IPS DF 19.7 (cell line): ENCODE measurements at regions not wholly inside any gene's neighbourhood (a gene's known extent, or its start where the extent isn't known, plus 50 kb on each side); places are given as distances from the start of the nearest gene placed in this dataset.

Source experiments
- DNase-seq: peaks from one replicate; pipeline ENCODE4 v3.0.0-alpha.2; 2013; ENCODE audit warnings: low read depth, low spot score

DNA sequence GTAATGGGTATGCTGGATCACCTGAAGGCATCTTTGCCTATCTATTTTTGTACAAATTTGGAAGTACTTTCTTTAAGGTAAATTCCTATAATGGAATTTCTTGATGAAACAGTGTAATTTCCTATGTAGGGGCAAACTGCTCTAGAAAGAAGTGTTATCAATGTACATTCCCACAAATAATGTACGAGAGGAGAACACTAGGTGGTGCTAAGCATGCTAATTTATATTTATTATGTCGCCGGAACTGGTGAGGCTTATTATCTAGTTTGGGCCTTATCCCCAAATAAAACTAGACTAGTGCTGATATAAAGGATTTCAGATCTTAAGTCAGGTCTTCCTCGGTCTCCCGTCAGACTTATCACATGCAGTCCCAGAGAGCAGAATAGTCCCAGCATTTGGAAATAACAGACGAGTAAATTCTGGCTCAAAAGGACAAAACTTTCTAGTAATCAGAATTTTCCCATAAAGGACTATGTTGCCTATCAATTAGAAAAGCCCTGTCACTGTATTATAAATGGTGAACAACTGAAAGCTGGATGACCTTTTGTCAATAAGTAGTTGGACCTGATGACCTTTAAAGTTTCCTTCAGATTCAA lies 86.9 kb upstream of the RBBP8 start:
- DNase-seq: no peak

DNA sequence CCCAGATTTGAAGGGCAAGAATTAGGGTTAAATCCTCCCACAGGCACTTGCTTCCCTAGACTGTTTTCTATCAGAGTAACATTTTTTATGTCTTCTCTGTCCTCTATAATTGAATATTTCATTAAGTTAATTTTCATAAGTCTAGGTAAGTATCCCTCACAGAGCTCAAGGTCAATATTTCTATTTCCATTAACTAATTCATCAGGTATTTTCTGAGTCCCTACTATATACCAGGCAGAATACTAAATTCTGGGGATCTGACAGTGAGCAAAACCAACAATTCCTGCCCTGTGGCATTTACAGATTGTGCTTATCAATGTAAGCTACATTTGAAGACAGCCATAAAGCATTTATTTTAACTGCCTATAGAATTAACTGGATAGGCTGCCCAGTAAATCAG lies 86.4 kb upstream of the RBBP8 start:
- DNase-seq: no peak

DNA sequence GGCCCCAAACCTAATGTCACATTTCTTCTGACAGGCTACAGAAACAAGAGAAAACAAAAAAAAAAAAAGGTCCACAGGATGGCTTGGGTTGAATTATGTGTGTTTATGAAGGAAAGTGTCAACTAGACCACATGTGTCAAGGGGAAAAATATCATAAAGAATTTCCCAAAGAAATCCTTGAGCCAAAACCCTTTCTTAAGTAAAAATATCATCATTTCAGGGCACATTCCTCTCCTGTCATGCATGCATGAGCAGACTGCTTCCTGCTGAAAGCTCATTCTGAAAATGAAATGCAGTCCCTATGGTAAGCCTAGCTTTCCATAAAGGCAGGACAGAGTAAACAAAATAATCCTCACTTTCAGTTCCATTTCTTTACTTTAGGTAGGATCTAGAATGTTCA lies 85.7 kb upstream of the RBBP8 start:
- DNase-seq: no peak

DNA sequence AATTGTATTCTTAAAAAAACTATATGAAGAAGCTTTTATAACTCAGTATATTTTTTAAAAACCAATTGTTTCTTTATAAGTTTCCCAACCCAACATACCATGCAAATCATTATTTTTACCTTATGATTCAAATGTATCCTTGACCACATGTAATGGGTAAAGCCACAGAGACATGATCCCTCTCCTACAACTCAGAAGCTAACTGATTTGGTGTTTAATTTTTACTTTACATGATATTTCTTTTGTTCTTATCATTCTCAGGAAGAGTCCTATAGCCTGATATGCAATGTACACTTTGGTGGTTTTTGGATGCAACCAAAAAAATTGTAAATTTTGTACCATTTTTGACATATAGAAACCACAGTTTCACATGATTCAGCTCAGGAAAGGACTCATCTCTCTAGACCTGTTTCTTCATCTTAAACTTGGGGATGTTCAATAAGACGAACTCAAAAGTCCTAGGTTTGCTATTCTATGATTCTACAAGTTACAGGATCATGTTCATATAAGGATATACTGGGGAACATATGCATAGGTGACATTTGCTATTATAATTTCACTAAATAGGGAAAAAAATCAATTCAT lies 85.2 kb upstream of the RBBP8 start:
- no peak for DNase-seq

DNA sequence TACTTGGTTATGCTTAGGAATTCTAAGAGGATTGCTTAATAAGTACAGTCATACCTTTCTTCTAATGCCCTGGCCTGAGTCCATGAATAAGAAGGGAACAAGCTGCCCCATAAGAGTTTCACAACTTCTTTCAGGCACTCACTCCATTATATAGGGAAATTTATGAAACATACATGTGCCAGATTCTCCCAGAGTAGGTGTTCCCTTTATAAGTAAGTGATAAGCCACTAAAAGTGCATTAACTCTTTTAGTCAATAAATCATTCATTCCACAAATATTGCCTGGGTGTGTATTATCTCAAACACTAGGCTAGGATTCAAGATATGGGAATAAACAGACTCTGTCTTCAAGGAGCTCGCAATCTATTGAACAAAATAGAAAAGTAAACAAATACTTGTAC lies 84.5 kb upstream of the RBBP8 start:
- DNase-seq: no peak

DNA sequence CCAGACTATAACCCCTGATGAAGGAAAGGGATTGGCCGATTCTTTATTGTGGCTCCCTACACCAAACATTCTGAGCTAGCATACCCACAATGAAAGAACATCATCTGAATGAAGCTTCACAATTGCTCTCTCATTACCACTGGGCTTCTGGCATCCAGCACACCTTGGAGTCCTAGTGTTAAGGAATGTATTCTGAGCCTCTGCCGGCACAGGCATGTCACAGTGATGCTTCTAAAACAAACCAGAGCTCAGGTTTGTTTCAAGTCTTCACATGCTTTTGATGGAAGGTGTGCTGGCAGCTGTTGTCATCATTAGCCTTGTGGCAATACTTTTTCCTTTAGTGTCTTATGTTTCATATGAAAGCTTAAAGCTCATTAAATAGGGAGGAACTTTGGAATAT lies 76.3 kb upstream of the RBBP8 start:
- DNase-seq: peak; percentile 63

DNA sequence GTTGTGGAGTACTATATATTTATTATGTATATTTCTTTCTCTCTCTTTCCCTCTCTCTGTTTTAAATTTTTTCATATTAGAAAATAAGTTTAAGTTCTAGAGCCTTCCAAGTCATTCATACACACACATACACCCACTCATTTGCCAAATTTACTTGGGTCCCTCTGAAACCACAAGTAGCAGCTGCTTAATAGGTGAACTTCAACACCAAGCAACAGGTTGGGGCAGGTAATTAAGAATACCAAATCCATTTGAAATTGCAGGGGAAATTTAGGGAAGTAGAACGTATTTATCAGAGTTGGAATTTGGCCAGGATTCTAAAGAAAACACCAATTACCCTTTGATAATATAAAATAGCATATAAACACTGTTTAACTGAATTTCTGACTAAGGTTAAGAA lies 75.0 kb upstream of the RBBP8 start:
- no peak for DNase-seq

DNA sequence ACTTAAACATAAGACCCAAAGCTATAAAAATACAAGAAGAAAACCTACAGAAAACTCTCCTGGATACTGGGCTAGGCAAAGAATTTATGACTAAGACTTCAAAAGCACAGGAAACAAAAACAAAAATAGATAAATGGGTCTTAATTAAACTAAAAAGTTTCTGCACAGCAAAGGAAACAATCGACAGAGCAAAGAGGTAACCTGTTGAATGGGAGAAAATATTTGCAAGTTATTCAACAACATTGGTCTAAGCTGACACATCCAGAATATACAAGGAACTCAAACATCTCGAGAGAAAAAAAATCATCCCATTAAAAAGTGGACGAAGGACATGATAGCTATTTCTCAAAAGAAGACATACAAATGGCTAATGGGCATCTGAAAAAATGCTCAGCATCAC lies 72.3 kb upstream of the RBBP8 start:
- DNase-seq: no peak

DNA sequence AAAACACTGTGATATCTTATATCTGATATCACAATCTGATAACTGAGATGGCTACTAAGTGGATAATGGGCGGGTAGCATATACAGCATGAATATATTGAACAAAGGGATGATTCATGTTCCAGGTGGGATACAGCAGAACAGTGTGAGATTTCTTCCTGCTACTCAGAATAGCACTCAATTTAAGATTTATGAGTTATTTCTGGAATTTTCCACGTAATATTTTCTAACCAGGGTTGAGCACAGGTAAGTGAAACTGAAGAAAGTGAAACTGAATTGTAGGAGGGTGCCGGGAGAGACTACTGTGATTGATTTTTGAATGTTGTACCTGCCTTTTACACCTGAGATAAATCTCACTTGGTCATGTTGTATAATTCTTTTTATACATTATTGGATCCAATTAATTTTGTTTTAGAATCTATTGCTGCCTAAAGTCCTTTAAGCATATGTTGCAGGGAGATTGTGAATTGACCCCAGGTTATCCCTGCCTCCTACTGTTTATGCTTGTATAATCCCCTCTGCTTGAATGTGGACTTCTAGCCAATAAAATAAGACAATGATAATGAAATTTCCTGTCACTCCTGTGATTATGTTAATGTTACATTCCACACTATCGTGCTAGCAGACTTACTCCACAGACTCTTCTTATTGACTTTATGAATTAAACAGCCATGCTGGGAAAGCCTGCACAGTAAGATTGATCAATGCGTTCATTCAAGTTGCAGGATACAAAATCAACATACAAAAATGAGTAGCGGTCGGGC lies 67.6 kb upstream of the RBBP8 start:
- no peak for DNase-seq

DNA sequence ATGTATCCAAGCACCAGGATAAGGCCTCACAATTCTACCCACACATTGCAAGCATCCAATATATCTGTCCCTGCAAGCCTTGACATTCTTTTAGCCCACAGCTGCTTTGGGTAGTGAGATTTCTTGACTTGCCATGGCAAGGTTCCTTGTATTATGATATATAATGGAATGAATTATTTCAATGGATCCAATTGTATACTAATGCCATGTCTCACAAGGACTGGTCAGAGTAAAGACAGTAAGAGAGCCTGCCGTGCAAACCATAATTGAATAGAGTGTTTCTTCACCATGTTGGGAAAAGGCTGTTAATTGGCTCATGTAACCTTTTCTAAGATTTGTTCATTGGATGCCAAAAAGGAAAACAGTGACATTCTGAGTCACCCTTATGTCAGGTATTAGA lies 64.3 kb upstream of the RBBP8 start:
- DNase-seq: no peak

DNA sequence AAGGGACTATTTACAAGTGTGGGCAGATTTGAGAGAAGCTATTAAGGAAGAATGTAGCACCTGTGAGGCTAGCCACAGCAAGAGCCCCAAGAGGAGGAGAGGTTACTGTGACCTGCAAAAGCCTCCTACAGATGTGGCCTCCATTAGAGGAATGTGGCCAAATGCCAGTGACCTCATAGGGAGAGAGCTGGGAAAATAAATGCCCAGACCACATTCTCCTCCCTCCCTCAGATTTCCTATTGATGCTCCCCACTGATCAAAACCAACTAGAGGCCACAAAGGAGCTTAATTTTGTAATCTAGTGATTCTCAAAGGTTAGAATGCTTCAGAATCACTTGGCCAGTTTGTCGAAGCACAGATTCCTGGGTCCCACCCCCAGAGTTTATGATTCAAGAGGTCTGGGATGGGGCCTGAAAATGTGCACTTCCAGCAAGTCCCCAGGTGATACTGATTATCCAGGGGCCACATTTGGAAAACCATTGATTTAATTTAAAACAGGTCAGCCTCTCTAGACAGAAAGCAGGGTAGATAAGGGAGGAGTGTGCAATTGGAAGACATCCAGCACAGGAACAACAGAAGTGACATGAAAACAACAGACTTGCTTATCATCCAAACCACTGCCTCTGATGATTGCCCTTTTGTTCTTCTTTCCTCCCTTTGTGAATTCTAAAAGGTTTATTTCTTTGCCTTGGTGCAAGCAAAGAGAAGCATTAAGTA lies 61.2 kb upstream of the RBBP8 start:
- no peak for DNase-seq

DNA sequence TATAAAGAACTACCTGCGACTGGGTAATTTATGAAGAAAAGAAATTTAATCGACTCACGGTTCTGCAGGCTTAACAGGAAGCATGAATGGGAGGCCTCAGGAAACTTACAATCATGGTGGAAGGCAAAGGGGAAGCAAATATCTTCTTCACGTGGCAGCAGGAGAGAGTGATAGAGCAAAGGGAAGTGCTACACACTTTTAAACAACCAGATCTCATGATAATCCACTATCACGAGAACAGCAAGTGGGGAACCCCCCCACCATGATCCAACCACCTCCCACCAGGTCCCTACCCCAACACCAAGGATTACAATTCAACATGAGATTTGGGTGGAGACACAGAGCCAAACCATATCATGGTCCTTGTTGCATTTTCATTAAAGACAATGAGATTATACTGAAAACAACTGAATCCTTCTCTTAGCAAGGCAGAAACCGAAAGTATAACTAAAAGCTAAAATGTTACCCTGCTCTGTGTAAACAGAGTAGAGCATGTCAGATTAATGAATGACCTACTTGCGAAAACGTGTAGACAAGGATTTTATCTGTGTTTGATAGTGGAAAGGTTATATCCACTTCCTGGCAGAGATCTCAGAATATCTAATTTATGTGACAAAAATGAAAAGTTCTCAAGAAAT lies 60.1 kb upstream of the RBBP8 start:
- no peak for DNase-seq

DNA sequence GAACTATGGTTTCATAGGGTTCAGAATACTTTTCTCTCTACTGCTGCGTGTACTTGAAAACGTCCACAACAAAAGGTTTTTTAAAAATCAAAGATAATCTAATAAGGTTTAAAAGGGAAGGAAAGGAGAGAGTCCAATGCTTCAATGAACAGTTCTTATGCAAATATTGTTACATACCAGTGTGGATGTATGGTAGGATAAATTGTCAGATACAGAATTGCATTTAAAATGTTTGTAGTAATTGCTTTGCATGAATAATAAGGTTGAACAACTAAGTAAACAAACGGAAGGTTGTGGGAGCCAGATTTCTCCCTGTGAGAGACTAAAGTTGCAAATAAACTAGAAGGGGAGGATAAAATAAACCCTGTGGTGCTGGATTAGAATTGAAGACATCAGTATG lies 53.8 kb upstream of the RBBP8 start:
- DNase-seq: no peak

DNA sequence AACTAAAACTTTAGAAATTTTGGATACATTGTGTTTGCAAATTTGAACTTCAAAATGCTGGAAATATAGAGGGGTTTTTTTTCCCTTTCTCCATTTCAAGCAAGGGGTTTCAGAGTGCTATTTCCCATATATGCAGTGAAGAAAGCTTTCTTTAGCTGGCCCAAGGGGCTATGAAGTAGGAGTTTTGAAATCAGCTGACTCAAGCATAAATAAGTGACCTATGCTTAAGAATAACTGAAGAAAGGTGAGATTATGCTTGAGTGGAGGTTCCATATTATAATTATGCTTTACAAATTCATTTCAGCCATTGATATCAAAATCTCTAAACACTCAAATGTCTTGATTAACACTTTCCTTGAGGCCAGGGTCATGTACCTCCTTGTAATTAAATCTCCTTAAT lies 51.0 kb upstream of the RBBP8 start:
- DNase-seq: no peak

DNA sequence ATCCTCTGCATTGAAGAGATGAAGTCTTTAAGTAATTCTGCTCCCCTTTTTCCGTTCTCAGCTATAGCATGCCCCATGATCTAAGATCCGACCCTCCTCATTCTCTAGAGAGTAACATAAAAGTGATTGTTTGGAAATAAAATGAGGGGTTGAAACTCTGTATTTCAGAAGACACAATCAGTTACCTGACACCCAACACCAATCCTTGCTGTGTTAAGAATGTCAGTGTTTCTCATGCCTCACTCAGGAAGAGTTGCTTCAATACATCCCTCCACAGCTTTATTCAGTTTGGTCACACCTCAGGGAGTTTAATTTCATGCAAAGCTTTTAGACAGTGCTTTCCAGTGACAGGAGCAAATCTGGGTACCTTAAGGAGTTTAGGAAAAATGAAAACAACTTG lies 49.9 kb upstream of the RBBP8 start:
- no peak for DNase-seq
